WTC11 (cell line): ENCODE measurements at regions not wholly inside any gene's neighbourhood (a gene's known extent, or its start where the extent isn't known, plus 50 kb on each side); places are given as distances from the start of the nearest gene placed in this dataset.

Experiments
- ARID4B ChIP-seq: sonication (generic); formaldehyde crosslinking; IDR thresholded peaks from 2 replicates; pipeline ENCODE4 v1.8.0; 2023; ENCODE audit warnings: missing genetic modification reagents, mild to moderate bottlenecking, borderline replicate concordance
- CBFB ChIP-seq: sonication (generic); formaldehyde crosslinking; IDR thresholded peaks from 2 replicates; pipeline ENCODE4 v1.8.1; 2022; ENCODE audit warnings: mild to moderate bottlenecking, low read depth, missing genetic modification reagents
- JUN ChIP-seq: sonication (generic); formaldehyde crosslinking; IDR thresholded peaks from 2 replicates; pipeline ENCODE4 v1.8.0; 2023; ENCODE audit warnings: mild to moderate bottlenecking, missing genetic modification reagents
- SP1 ChIP-seq: sonication (generic); formaldehyde crosslinking; conservative IDR thresholded peaks from 2 replicates; pipeline ENCODE4 v1.8.1; 2022; ENCODE audit warnings: missing genetic modification reagents
- USF2 ChIP-seq: sonication (generic); formaldehyde crosslinking; IDR thresholded peaks from 2 replicates; pipeline ENCODE4 v1.8.1; 2023; ENCODE audit warnings: mild to moderate bottlenecking, missing genetic modification reagents, moderate library complexity
- TF ChIP-seq, protein P1 (sequence below): sonication (generic); formaldehyde crosslinking; conservative IDR thresholded peaks from 2 replicates; pipeline ENCODE4 v1.8.1; 2022; ENCODE audit warnings: mild to moderate bottlenecking, missing genetic modification reagents
- TF ChIP-seq, protein P2 (sequence below): fragments of 200-600 bp; IDR thresholded peaks from 2 replicates; pipeline ENCODE4 v1.8.0; 2022; ENCODE audit warnings: antibody characterized with exemption
- TF ChIP-seq, protein P3 (sequence below): sonication (generic); formaldehyde crosslinking; conservative IDR thresholded peaks from 2 replicates; pipeline ENCODE4 v1.8.1; 2023; ENCODE audit warnings: mild to moderate bottlenecking, low read depth, missing genetic modification reagents, moderate library complexity

- TF ChIP-seq, protein P1, sequence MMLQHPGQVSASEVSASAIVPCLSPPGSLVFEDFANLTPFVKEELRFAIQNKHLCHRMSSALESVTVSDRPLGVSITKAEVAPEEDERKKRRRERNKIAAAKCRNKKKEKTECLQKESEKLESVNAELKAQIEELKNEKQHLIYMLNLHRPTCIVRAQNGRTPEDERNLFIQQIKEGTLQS (CRISPR knock-in tag) = no peak
- TF ChIP-seq, protein P2, sequence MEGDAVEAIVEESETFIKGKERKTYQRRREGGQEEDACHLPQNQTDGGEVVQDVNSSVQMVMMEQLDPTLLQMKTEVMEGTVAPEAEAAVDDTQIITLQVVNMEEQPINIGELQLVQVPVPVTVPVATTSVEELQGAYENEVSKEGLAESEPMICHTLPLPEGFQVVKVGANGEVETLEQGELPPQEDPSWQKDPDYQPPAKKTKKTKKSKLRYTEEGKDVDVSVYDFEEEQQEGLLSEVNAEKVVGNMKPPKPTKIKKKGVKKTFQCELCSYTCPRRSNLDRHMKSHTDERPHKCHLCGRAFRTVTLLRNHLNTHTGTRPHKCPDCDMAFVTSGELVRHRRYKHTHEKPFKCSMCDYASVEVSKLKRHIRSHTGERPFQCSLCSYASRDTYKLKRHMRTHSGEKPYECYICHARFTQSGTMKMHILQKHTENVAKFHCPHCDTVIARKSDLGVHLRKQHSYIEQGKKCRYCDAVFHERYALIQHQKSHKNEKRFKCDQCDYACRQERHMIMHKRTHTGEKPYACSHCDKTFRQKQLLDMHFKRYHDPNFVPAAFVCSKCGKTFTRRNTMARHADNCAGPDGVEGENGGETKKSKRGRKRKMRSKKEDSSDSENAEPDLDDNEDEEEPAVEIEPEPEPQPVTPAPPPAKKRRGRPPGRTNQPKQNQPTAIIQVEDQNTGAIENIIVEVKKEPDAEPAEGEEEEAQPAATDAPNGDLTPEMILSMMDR = no peak
- TF ChIP-seq, protein P3, sequence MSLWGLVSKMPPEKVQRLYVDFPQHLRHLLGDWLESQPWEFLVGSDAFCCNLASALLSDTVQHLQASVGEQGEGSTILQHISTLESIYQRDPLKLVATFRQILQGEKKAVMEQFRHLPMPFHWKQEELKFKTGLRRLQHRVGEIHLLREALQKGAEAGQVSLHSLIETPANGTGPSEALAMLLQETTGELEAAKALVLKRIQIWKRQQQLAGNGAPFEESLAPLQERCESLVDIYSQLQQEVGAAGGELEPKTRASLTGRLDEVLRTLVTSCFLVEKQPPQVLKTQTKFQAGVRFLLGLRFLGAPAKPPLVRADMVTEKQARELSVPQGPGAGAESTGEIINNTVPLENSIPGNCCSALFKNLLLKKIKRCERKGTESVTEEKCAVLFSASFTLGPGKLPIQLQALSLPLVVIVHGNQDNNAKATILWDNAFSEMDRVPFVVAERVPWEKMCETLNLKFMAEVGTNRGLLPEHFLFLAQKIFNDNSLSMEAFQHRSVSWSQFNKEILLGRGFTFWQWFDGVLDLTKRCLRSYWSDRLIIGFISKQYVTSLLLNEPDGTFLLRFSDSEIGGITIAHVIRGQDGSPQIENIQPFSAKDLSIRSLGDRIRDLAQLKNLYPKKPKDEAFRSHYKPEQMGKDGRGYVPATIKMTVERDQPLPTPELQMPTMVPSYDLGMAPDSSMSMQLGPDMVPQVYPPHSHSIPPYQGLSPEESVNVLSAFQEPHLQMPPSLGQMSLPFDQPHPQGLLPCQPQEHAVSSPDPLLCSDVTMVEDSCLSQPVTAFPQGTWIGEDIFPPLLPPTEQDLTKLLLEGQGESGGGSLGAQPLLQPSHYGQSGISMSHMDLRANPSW = no peak
- TF ChIP-seq SP1 (CRISPR knock-in tag) = no peak
- no peak for TF ChIP-seq USF2 (CRISPR knock-in tag)
- TF ChIP-seq CBFB = no peak
- TF ChIP-seq ARID4B (CRISPR knock-in tag) = no peak
- TF ChIP-seq JUN (CRISPR knock-in tag) = no peak
Observed at GRCh38 chr10:78280604-78281003, 246.9 kb downstream of the RPS24 start.
